HG02610 (cell line): ENCODE measurements at regions not wholly inside any gene's neighbourhood (a gene's known extent, or its start where the extent isn't known, plus 50 kb on each side); places are given as distances from the start of the nearest gene placed in this dataset.

Source experiments
- ATAC-seq: cut with Tn5 transposase; IDR thresholded peaks from one replicate; pipeline ENCODE4 v1.9.1; 2021; ENCODE audit warnings: mild to moderate bottlenecking, moderate library complexity; ENCODE audit not compliant: unreplicated experiment

- ATAC-seq: no peak
Measured at GRCh38 chr2:83695037-83695436, 764.0 kb downstream of the SUCLG1 start.

DNA sequence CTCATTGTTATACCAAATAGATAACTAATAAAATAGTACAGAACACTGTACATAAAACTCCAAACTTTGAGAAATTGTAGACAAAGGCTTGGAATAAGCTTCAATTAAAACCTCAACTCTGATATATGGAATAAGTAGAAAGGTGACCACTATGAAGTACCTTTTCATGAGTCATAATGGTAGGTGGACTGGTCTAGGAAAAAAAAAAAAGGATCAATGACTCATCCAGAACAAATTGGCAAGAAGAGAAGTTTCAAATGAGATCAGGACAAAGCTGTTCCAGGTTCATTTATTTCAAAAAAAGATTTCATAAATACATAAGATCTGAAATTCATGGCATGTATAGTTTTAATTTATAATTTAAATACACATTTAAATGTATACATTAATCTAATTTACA lies 769.7 kb downstream of the SUCLG1 start:
- ATAC-seq: no peak

DNA sequence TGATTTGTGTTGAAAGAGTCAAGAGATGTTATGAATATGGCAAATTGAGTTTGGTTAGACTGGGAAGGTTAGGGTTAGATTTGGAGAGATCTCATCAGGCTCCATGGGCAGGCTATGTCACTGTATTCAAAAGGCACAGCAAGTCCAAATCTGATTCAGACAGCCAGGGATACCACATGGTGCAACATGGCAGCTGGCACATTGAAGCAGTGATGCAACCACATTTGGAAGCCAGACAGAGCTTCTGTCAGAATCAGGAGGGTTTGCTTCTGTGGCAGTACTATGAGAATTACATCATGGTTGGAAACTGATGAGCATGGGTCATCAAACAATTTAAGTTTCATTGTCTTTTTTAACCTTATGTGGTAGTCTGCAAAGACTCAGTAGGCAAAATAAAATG lies 772.2 kb downstream of the SUCLG1 start:
- ATAC-seq: no peak

DNA sequence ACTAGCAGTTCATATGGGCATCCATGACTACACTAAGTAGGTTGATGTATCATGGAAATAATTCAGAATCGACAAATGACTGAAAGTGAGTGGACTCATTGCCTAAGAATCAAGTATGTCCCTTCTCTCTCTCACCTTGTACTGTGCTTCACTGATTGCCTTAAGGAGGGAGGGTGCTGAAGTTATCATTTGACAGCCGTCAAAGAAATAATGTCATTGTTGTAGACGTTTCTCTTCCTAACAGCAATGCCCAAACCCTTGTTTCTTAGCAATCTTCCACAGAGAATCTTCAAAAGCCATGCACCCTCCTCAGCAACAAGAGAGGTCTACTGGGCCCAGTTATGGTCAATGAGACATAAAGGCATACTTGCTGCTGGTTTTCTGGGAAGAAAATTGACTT lies 785.0 kb downstream of the SUCLG1 start:
- ATAC-seq: no peak

GRCh38 chr2:83665894-83666293 lies 793.2 kb downstream of the SUCLG1 start:
- no peak for ATAC-seq

- ATAC-seq: no peak
Measured at GRCh38 chr2:83665154-83665553, 793.9 kb downstream of the SUCLG1 start.

GRCh38 chr2:83661711-83662110 lies 797.4 kb downstream of the SUCLG1 start:
- ATAC-seq: no peak

GRCh38 chr2:83654091-83654611 lies 804.9 kb downstream of the SUCLG1 start:
- no peak for ATAC-seq

DNA sequence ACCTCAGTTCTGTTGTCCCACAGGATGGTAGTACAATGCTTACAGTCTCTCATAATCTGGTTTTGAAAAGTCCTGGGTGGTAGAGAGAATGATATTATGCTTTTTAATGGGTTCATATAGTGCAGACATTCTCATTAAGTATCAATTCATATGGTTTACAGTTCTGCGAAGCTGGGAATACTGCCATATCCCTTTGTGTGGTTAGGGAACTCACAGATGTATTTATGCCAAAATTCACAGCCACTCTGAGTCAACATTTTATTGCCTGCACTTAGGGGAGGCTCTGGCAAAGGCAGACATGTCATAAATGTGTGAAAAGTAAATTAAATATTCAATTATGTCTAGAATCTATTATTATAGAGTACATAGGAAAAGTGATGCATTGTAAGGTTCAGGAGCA lies 808.2 kb downstream of the SUCLG1 start:
- ATAC-seq: no peak

DNA sequence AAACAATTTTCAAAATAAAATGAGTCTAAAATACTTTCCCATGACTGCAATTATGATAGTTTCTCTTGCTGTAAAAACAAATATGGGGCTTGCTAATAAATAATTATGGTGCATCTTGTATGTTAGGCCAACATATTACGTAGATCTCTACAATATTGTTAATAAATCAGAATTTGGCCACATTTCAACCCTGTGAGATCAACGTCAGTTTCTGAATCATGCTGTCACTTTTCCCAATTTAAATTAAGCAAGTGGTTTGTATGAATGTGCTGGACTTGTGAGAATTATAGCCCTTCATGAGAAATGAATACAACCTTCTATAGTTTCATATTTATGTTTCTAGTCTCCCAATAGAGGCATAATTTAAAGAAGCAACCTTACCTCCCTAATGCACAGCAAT lies 808.9 kb downstream of the SUCLG1 start:
- no peak for ATAC-seq

DNA sequence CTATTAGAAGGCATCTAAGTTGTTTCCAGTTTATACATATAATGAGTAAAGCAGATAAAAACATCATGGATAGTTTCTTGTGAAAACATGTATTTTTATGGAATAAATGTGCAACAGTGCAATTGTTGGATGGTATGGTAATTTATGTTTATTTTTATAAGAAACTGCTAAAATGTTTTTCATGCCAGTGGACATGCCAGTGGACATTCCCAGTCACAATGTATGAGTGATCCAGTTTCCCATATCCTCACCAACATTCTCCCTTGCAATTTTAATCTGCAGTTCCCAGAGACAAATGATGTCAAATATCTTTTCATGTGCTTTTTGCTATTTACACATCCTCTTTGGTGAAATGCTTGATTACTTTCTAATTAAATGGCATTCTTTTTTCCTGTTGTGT lies 818.6 kb downstream of the SUCLG1 start:
- no peak for ATAC-seq

GRCh38 chr2:83633423-83633822 lies 825.7 kb downstream of the SUCLG1 start:
- ATAC-seq: no peak

DNA sequence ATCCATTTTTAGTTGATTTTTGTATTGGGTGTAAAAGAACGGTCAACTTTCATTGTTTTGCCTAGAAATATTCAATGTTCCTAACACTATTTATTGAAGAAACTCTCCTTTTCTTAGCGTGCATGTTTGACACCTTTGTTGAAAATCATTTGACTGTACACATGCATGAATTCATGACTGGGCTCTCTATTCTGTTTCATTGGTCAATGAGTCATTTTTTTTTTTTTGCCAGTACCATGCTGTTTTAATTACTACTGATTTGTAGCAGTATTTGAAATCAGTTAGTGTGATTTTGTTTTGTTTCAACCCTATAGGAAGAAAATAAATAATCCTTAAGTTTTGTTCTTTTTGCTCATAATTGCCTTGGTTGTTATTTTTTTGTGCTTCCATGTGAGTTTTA lies 828.7 kb downstream of the SUCLG1 start:
- no peak for ATAC-seq

DNA sequence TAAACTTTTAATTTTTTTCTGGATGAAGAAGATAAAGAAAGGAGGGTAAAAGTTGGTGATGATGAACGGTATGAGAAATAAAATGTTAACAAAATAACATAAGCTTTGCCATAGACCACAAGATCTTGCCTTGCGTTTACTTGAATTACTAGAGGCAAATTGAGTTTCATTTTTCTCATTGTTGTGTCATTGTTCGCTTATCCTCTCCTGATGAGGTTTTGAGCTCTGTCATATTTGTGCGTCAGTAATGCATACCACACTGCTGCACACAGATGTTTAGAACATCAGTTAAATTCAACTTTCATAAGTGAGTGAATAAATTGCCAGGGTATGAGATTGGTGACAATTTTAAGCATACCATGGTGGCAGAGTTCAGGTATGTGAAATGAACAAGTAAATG lies 843.6 kb downstream of the SUCLG1 start:
- no peak for ATAC-seq

- ATAC-seq: no peak
Measured at GRCh38 chr2:83613178-83613577, 845.9 kb downstream of the SUCLG1 start.

DNA sequence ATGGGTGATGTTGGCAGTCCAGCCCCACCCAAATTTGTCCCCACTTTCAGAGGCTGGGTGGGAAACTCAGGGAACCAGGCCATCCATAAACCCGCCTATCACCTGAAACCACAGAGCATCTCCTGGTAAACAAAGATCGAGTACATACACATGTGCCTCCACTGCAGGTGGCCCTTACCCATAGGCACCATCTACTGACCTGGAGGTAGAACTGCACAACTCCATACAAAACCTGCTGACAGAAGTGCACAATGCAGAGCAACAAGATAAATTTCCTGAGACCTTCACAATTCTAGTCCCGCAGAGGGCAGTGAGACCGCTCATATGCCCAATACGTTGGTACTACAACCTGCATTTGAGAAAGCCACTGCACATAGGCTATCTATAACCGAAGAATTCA lies 856.3 kb downstream of the SUCLG1 start:
- no peak for ATAC-seq

GRCh38 chr2:83596592-83597282 lies 862.3 kb downstream of the SUCLG1 start:
- ATAC-seq: no peak

DNA sequence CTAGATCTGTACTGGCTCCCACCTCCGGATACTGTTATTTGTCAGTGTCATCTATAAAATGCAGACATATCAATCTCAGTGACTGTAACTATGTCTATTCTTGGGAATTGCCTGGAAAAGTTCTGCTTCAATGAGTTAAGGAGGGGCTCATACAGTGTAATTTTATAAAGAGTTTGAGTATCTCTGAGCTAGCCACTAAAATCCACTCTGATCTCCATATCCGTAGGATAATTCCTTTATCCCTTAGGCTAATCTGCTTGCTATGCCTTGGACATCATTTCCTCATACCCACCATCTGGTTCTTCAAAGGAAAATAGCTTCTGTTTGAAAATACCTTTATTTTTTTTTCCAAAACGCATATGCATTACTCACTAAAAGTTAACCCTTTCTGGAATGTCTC lies 863.2 kb downstream of the SUCLG1 start:
- no peak for ATAC-seq

- no peak for ATAC-seq
Measured at GRCh38 chr2:83595121-83595690, 863.9 kb downstream of the SUCLG1 start.

DNA sequence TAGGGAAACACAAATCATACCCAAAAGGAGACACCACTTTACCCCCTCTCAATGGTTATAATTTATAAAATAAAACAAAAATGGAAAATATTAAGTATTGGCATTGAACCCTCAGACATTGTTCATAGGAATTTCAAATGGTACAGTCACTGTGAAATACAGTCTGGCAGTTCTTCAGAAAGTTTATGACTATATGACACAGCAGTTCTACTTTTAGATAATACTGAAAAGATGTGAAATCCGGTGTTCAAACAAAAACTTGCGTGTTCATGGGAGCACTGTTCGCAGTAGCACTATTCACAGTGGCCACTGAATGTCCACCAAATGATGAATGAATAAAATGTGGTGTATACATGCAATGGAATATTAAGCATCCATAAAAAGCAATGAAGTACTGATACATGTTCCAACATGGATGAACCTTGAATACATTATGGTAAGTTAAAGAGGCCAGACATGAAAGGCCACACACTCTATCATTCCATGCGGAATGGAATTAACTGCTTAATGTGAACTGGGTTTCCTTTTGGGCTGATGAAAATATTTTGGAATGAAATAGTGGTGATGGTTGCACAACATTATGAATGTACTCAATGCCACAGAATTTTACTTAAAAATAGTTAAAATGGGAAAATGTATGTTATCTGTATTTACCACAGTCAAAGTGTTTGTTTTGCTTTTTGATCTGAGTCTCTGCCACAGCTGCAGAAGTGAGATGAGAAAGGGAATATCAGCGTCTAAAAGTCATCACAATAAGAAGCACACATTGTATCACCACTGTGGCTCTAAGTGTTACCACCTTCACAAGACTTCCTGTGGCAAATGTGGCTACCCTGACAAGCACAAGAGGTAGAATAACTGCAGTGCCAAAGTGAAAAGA lies 864.6 kb downstream of the SUCLG1 start:
- ATAC-seq: no peak

- ATAC-seq: no peak
Measured at GRCh38 chr2:83587309-83587708, 871.8 kb downstream of the SUCLG1 start.

DNA sequence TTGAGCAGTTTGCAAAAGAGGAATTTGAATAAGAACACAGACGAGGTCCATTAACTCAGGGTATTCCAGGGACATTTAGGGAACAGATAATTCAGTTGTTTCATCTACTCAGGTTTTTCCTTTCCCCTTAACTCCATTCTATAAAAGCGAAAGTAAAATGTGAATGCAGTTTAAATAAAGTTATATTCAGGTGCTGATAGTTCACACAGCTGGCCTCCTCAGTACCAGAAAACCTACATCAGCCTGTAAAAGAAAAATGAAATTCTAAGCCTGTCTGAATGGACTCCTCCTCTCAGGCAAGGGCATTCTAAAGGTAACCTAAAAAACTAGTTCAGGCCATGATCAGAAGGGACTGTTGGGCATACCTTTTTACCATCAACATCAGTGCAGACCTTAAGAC lies 873.8 kb downstream of the SUCLG1 start:
- no peak for ATAC-seq
